ENCODE measurements at regions not wholly inside any gene's neighbourhood (a gene's known extent, or its start where the extent isn't known, plus 50 kb on each side); places are given as distances from the start of the nearest gene placed in this dataset.
"Not testable (repeated sequence)": the region's sequence is repeated elsewhere in the genome, so short reads cannot be mapped to it uniquely, and the experiment has no call there.

GRCh38 chr3:153901991-153902390 is 219.2 kb upstream of the ARHGEF26 start:
- Mint-ChIP-seq H3K27me3 (ENCODE audit: low read depth) (peaks cover 4% of the 10 kb centered on the region), H3K36me3 (ENCODE audit: low read depth) (no peaks in the 10 kb centered on the region), H3K27ac (no peak overlapping the region), H3K9me3 (peaks cover 3% of the 10 kb centered on the region), H3K4me3 (no peak overlapping the region), H3K4me1 (ENCODE audit: low read depth) (no peaks in the 10 kb centered on the region)
- intact Hi-C loops (cut with micrococcal nuclease) = no loop called here
- CTCF ChIA-PET = no interaction called here
- no peak for DNase-seq

- CTCF ChIA-PET = no interaction called here
- Mint-ChIP-seq H3K36me3 (ENCODE audit: low read depth) (no peaks in the 10 kb centered on the region), H3K27me3 (ENCODE audit: low read depth) (peaks cover 4% of the 10 kb centered on the region), H3K27ac (no peak overlapping the region), H3K9me3 (peaks cover 3% of the 10 kb centered on the region), H3K4me1 (ENCODE audit: low read depth) (no peaks in the 10 kb centered on the region), H3K4me3 (no peak overlapping the region)
- DNase-seq = no peak
- intact Hi-C loops (cut with micrococcal nuclease) = no loop called here
Measured at GRCh38 chr3:153903430-153903829, 217.8 kb upstream of the ARHGEF26 start.

- intact Hi-C loops (cut with micrococcal nuclease) = no loop called here
- DNase-seq = no peak
- Mint-ChIP-seq H3K27me3 (ENCODE audit: low read depth) (peaks cover 4% of the 10 kb centered on the region), H3K4me1 (ENCODE audit: low read depth) (no peaks in the 10 kb centered on the region), H3K4me3 (no peak overlapping the region), H3K27ac (no peak overlapping the region), H3K36me3 (ENCODE audit: low read depth) (no peaks in the 10 kb centered on the region), H3K9me3 (peaks cover 3% of the 10 kb centered on the region)
- CTCF ChIA-PET = no interaction called here
Measured at GRCh38 chr3:153906366-153906765, 214.8 kb upstream of the ARHGEF26 start.

- no peaks in the 10 kb centered on the region for H3K36me3 Mint-ChIP-seq (ENCODE audit: low read depth)
- no peak overlapping the region for H3K27ac Mint-ChIP-seq
- no peak overlapping the region for H3K4me3 Mint-ChIP-seq
- intact Hi-C loops (cut with micrococcal nuclease) = no loop called here
- H3K4me1 Mint-ChIP-seq (ENCODE audit: low read depth) = no peaks in the 10 kb centered on the region
- DNase-seq = no peak
- H3K9me3 Mint-ChIP-seq = no peaks in the 10 kb centered on the region
- CTCF ChIA-PET = no interaction called here
- peaks cover 11% of the 10 kb centered on the region for H3K27me3 Mint-ChIP-seq (ENCODE audit: low read depth)
Measured at GRCh38 chr3:153910387-153910786, 210.8 kb upstream of the ARHGEF26 start.

- Mint-ChIP-seq H3K4me1 (ENCODE audit: low read depth) (no peaks in the 10 kb centered on the region), H3K36me3 (ENCODE audit: low read depth) (no peaks in the 10 kb centered on the region), H3K27ac (no peak overlapping the region), H3K9me3 (no peaks in the 10 kb centered on the region), H3K27me3 (ENCODE audit: low read depth) (peaks cover 15% of the 10 kb centered on the region), H3K4me3 (no peak overlapping the region)
- no peak for DNase-seq
- intact Hi-C loops (cut with micrococcal nuclease) = no loop called here
- CTCF ChIA-PET = no interaction called here
Measured at GRCh38 chr3:153911116-153911515, 210.1 kb upstream of the ARHGEF26 start.

GRCh38 chr3:153919773-153920172 is 201.4 kb upstream of the ARHGEF26 start:
- Mint-ChIP-seq H3K4me1 (ENCODE audit: low read depth) (no peaks in the 10 kb centered on the region), H3K4me3 (no peak overlapping the region), H3K36me3 (ENCODE audit: low read depth) (no peaks in the 10 kb centered on the region), H3K9me3 (no peaks in the 10 kb centered on the region), H3K27ac (no peak overlapping the region), H3K27me3 (ENCODE audit: low read depth) (peaks cover 20% of the 10 kb centered on the region)
- intact Hi-C loops (cut with micrococcal nuclease) = no loop called here
- CTCF ChIA-PET = no interaction called here
- DNase-seq = no peak

- Mint-ChIP-seq H3K27me3 (ENCODE audit: low read depth) (peaks cover 11% of the 10 kb centered on the region), H3K4me3 (no peak overlapping the region), H3K36me3 (ENCODE audit: low read depth) (no peaks in the 10 kb centered on the region), H3K27ac (no peak overlapping the region), H3K4me1 (ENCODE audit: low read depth) (no peaks in the 10 kb centered on the region), H3K9me3 (no peaks in the 10 kb centered on the region)
- intact Hi-C loops (cut with micrococcal nuclease) = no loop called here
- CTCF ChIA-PET = interaction anchor here (1.0 kb wide), 1 partner anchor 136 kb away, joined by 3 read pairs; no protein-coding TSS in a partner anchor
- no peak for DNase-seq
Measured at GRCh38 chr3:153921826-153922225, 199.4 kb upstream of the ARHGEF26 start.

GRCh38 chr3:153925841-153926514 is 195.2 kb upstream of the ARHGEF26 start:
- H3K27me3 Mint-ChIP-seq (ENCODE audit: low read depth) = peaks cover 4% of the 10 kb centered on the region
- H3K4me1 Mint-ChIP-seq (ENCODE audit: low read depth) = no peaks in the 10 kb centered on the region

GRCh38 chr3:153927107-153927506 is 194.1 kb upstream of the ARHGEF26 start:
- H3K9me3 Mint-ChIP-seq = no peaks in the 10 kb centered on the region
- H3K27ac Mint-ChIP-seq = no peak overlapping the region

More at GRCh38 chr3:153925841-153926514, 195.2 kb upstream of the ARHGEF26 start:
- intact Hi-C loops (cut with micrococcal nuclease) = loop anchor here (2.0 kb wide), 1 partner anchor 899 kb away; no protein-coding TSS in a partner anchor
- CTCF ChIA-PET = no interaction called here
- no peak overlapping the region for H3K27ac Mint-ChIP-seq
- no peaks in the 10 kb centered on the region for H3K36me3 Mint-ChIP-seq (ENCODE audit: low read depth)
- DNase-seq = no peak
- H3K4me3 Mint-ChIP-seq = no peak overlapping the region
- no peaks in the 10 kb centered on the region for H3K9me3 Mint-ChIP-seq

GRCh38 chr3:153928851-153929250 is 192.3 kb upstream of the ARHGEF26 start:
- intact Hi-C loops (cut with micrococcal nuclease) = no loop called here
- peaks cover 5% of the 10 kb centered on the region for H3K27me3 Mint-ChIP-seq (ENCODE audit: low read depth)
- H3K4me3 Mint-ChIP-seq = no peak overlapping the region
- no peaks in the 10 kb centered on the region for H3K4me1 Mint-ChIP-seq (ENCODE audit: low read depth)
- H3K36me3 Mint-ChIP-seq (ENCODE audit: low read depth) = no peaks in the 10 kb centered on the region
- CTCF ChIA-PET = no interaction called here
- no peak for DNase-seq
- H3K9me3 Mint-ChIP-seq = peaks cover 2% of the 10 kb centered on the region
- H3K27ac Mint-ChIP-seq = no peak overlapping the region

More at GRCh38 chr3:153927107-153927506, 194.1 kb upstream of the ARHGEF26 start:
- Mint-ChIP-seq H3K27me3 (ENCODE audit: low read depth) (peaks cover 5% of the 10 kb centered on the region), H3K4me1 (ENCODE audit: low read depth) (no peaks in the 10 kb centered on the region), H3K36me3 (ENCODE audit: low read depth) (no peaks in the 10 kb centered on the region), H3K4me3 (no peak overlapping the region)
- intact Hi-C loops (cut with micrococcal nuclease) = loop anchor here (1.0 to 2.0 kb wide), 2 partner anchors 884 to 900 kb away; no protein-coding TSS in a partner anchor
- no peak for DNase-seq
- CTCF ChIA-PET = no interaction called here

GRCh38 chr3:153933481-153933880 is 187.7 kb upstream of the ARHGEF26 start:
- H3K4me1 Mint-ChIP-seq (ENCODE audit: low read depth); CTCF ChIA-PET; H3K4me3 Mint-ChIP-seq; H3K27me3 Mint-ChIP-seq (ENCODE audit: low read depth); intact Hi-C loops (cut with micrococcal nuclease); DNase-seq; H3K36me3 Mint-ChIP-seq (ENCODE audit: low read depth); H3K9me3 Mint-ChIP-seq; H3K27ac Mint-ChIP-seq: not testable (repeated sequence)

- no peak overlapping the region for H3K27ac Mint-ChIP-seq
- H3K9me3 Mint-ChIP-seq = no peaks in the 10 kb centered on the region
- intact Hi-C loops (cut with micrococcal nuclease) = no loop called here
- H3K27me3 Mint-ChIP-seq (ENCODE audit: low read depth) = peaks cover 12% of the 10 kb centered on the region
- no peak for DNase-seq
- H3K36me3 Mint-ChIP-seq (ENCODE audit: low read depth) = no peaks in the 10 kb centered on the region
- CTCF ChIA-PET = interaction anchor here (0.5 kb wide), 1 partner anchor 901 kb away, joined by 3 read pairs; no protein-coding TSS in a partner anchor
- H3K4me1 Mint-ChIP-seq (ENCODE audit: low read depth) = no peaks in the 10 kb centered on the region
- no peak overlapping the region for H3K4me3 Mint-ChIP-seq
Measured at GRCh38 chr3:153944084-153944483, 177.1 kb upstream of the ARHGEF26 start.

- Mint-ChIP-seq H3K36me3 (ENCODE audit: low read depth) (no peaks in the 10 kb centered on the region), H3K27me3 (ENCODE audit: low read depth) (peaks cover 13% of the 10 kb centered on the region), H3K27ac (no peak overlapping the region), H3K9me3 (no peaks in the 10 kb centered on the region), H3K4me1 (ENCODE audit: low read depth) (no peaks in the 10 kb centered on the region), H3K4me3 (no peak overlapping the region)
- CTCF ChIA-PET = no interaction called here
- DNase-seq = no peak
- intact Hi-C loops (cut with micrococcal nuclease) = no loop called here
Measured at GRCh38 chr3:153951276-153951675, 169.9 kb upstream of the ARHGEF26 start.
